H9 (cell line): ENCODE measurements at regions not wholly inside any gene's neighbourhood (a gene's known extent, or its start where the extent isn't known, plus 50 kb on each side); places are given as distances from the start of the nearest gene placed in this dataset.

Experiments
- DNase-seq: peaks from one replicate; pipeline ENCODE4 v3.0.0-alpha.2; 2017
- H2AFZ ChIP-seq: one replicate; pipeline ENCODE4 v1.6.1; 2013; ENCODE audit warnings: mild to moderate bottlenecking, low read length, control low read depth, moderate library complexity
- H2AK5ac ChIP-seq: 2 replicates; pipeline ENCODE4 v1.6.1; 2013; ENCODE audit warnings: low read length, control low read depth, mixed read lengths; ENCODE audit not compliant: insufficient read length
- H2BK120ac ChIP-seq: one replicate; pipeline ENCODE4 v1.6.1; 2013; ENCODE audit warnings: low read depth, mild to moderate bottlenecking, low read length, control low read depth, inconsistent platforms; ENCODE audit not compliant: poor library complexity, severe bottlenecking
- H2BK12ac ChIP-seq: 2 replicates; pipeline ENCODE4 v1.6.1; 2013; ENCODE audit warnings: low read length, control low read depth, mixed read lengths, low read depth; ENCODE audit not compliant: insufficient read length
- H2BK15ac ChIP-seq: 2 replicates; pipeline ENCODE4 v1.6.1; 2013; ENCODE audit warnings: low read depth, low read length, control low read depth
- H2BK20ac ChIP-seq: one replicate; pipeline ENCODE4 v1.6.1; 2013; ENCODE audit warnings: low read depth, mild to moderate bottlenecking, low read length, control low read depth, inconsistent platforms; ENCODE audit not compliant: poor library complexity, severe bottlenecking
- H2BK5ac ChIP-seq: 2 replicates; pipeline ENCODE4 v1.6.1; 2013; ENCODE audit warnings: low read length, control low read depth, mixed read lengths; ENCODE audit not compliant: insufficient read length
- H3K14ac ChIP-seq: 2 replicates; pipeline ENCODE4 v1.6.1; 2013; ENCODE audit warnings: low read length, control low read depth; ENCODE audit not compliant: insufficient read depth
- H3K18ac ChIP-seq: 2 replicates; pipeline ENCODE4 v1.6.1; 2013; ENCODE audit warnings: low read depth, mild to moderate bottlenecking, mixed read lengths, low read length, control low read depth; ENCODE audit not compliant: insufficient read length
- H3K23ac ChIP-seq: 2 replicates; pipeline ENCODE4 v1.6.1; 2013; ENCODE audit warnings: low read length, control low read depth, mixed read lengths, low read depth; ENCODE audit not compliant: insufficient read length
- H3K23me2 ChIP-seq: 2 replicates; pipeline ENCODE4 v1.6.1; 2013; ENCODE audit warnings: low read depth, mild to moderate bottlenecking, mixed read lengths, low read length, control low read depth; ENCODE audit not compliant: insufficient read length, poor library complexity, severe bottlenecking
- H3K27ac ChIP-seq: 2 replicates; pipeline ENCODE4 v1.5.1; 2013; ENCODE audit warnings: low read length, control low read depth, mixed read lengths, low read depth; ENCODE audit not compliant: insufficient read length
- H3K27me3 ChIP-seq: 2 replicates; pipeline ENCODE4 v1.6.1; 2013; ENCODE audit warnings: low read length, control low read depth, inconsistent platforms; ENCODE audit not compliant: insufficient read depth
- H3K4ac ChIP-seq: 2 replicates; pipeline ENCODE4 v1.6.1; 2013; ENCODE audit warnings: low read depth, mild to moderate bottlenecking, control low read depth, inconsistent platforms, low read length, moderate library complexity
- H3K4me1 ChIP-seq: 2 replicates; pipeline ENCODE4 v1.6.1; 2013; ENCODE audit warnings: low read length, control low read depth, inconsistent platforms; ENCODE audit not compliant: insufficient read depth
- H3K4me2 ChIP-seq: 2 replicates; pipeline ENCODE4 v1.6.1; 2013; ENCODE audit warnings: low read length, control low read depth, mixed read lengths; ENCODE audit not compliant: insufficient read length, insufficient read depth
- H3K56ac ChIP-seq: 2 replicates; pipeline ENCODE4 v1.6.1; 2013; ENCODE audit warnings: low read depth, mild to moderate bottlenecking, mixed read lengths, low read length, control low read depth; ENCODE audit not compliant: insufficient read length
- H3K79me1 ChIP-seq: 2 replicates; pipeline ENCODE4 v1.6.1; 2013; ENCODE audit warnings: low read depth, mild to moderate bottlenecking, moderate library complexity, low read length, control low read depth, inconsistent platforms; ENCODE audit not compliant: insufficient read depth, poor library complexity, severe bottlenecking
- H3K79me2 ChIP-seq: 2 replicates; pipeline ENCODE4 v1.6.1; 2013; ENCODE audit warnings: low read length, control low read depth, inconsistent platforms; ENCODE audit not compliant: insufficient read depth
- H3K9ac ChIP-seq: 2 replicates; pipeline ENCODE4 v1.6.1; 2013; ENCODE audit warnings: low read length, control low read depth, mixed read lengths; ENCODE audit not compliant: insufficient read length; ENCODE audit errors: extremely low read depth
- H3K9me3 ChIP-seq: one replicate; pipeline ENCODE4 v1.6.1; 2013; ENCODE audit warnings: low read depth, low read length, inconsistent platforms; ENCODE audit not compliant: control insufficient read depth
- H3T11ph ChIP-seq: one replicate; pipeline ENCODE4 v1.6.1; 2013; ENCODE audit warnings: mild to moderate bottlenecking, low read length, control low read depth, inconsistent platforms
- H4K20me1 ChIP-seq: one replicate; pipeline ENCODE4 v1.6.1; 2013; ENCODE audit not compliant: control insufficient read depth, insufficient read length, insufficient read depth
- H4K5ac ChIP-seq: 2 replicates; pipeline ENCODE4 v1.6.1; 2013; ENCODE audit warnings: low read depth, mild to moderate bottlenecking, mixed read lengths, low read length, control low read depth; ENCODE audit not compliant: insufficient read length
- H4K8ac ChIP-seq: replicated peaks from 2 replicates; pipeline ENCODE4 v1.6.1; 2013; ENCODE audit warnings: low read length, control low read depth, mixed read lengths, low read depth; ENCODE audit not compliant: insufficient read length
- H4K91ac ChIP-seq: 2 replicates; pipeline ENCODE4 v1.6.1; 2013; ENCODE audit warnings: low read depth, mild to moderate bottlenecking, moderate library complexity, mixed read lengths, low read length, control low read depth; ENCODE audit not compliant: insufficient read length
- H3K27ac Mint-ChIP-seq, 3 experiments: 2 replicates in 2 of 3; 3 replicates in 1 of 3; pipeline ENCODE4 v1.8.0; 2020 to 2021; ENCODE audit warnings: mixed read lengths in 3 of 3, mild to moderate bottlenecking in 1 of 3, moderate library complexity in 1 of 3
- H3K27me3 Mint-ChIP-seq: 2 replicates; pipeline ENCODE4 v1.8.0; 2021; ENCODE audit warnings: low read depth, mild to moderate bottlenecking, moderate library complexity, mixed read lengths
- H3K36me3 Mint-ChIP-seq, 3 experiments: 2 replicates in 2 of 3; 3 replicates in 1 of 3; pipeline ENCODE4 v1.8.0; 2020 to 2021; ENCODE audit warnings: low read depth in 3 of 3, mixed read lengths in 3 of 3; ENCODE audit not compliant: insufficient read depth in 1 of 3
- H3K4me1 Mint-ChIP-seq, 2 experiments: 2 replicates each; pipeline ENCODE4 v1.8.0; 2020; ENCODE audit warnings: mixed read lengths in 2 of 2
- H3K4me3 Mint-ChIP-seq, 2 experiments: 2 replicates in 1 of 2; 3 replicates in 1 of 2; pipeline ENCODE4 v1.8.0; 2020 to 2021; ENCODE audit warnings: mild to moderate bottlenecking in 2 of 2, mixed read lengths in 2 of 2, moderate library complexity in 1 of 2
- H3K9me3 Mint-ChIP-seq, 2 experiments: 2 replicates in 1 of 2; 3 replicates in 1 of 2; pipeline ENCODE4 v1.8.0; 2020; ENCODE audit warnings: mild to moderate bottlenecking in 2 of 2, mixed read lengths in 2 of 2, moderate library complexity in 1 of 2
- CTCF ChIP-seq: fragments of 200-600 bp; sonication (generic); conservative IDR thresholded peaks from 3 replicates; pipeline ENCODE4 v1.8.0; 2021; ENCODE audit warnings: antibody characterized with exemption, mild to moderate bottlenecking
- WGBS: extraction: QIAGEN DNeasy Blood & Tissue Kit; methylation state at CpG from one replicate; pipeline ENCODE4 v1.1.7; 2013; ENCODE audit warnings: missing lambda C conversion rate, low lambda C conversion rate, mixed read lengths; ENCODE audit not compliant: insufficient read length; ENCODE audit errors: extremely low coverage; 5-methylcytosine and 5-hydroxymethylcytosine counted together

DNA sequence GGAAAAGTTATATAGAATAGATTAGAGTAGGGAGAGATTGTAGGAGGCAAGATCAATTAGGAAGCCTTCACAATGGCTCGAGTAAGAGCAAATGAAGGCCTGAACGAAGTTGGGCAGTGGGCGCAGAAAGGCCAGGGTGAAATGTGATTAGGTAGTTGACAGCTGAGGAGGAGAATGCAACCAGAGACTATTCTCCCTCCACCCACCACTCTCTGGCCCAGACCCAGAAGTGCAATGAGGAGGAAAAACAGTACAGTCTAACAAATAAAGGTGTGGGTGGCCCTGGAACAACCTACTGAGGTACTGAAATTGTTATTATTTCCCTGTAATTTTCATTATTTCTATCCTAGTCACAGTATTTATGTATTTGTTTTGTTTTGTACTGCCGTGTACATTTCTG, 176.7 kb downstream of the SLC39A8 start:
- Histone ChIP-seq H3K18ac (no peak overlapping the region), H2BK15ac (no peak overlapping the region), H2AK5ac (no peak overlapping the region), H3K56ac (no peak overlapping the region), H4K20me1 (no peaks in the 10 kb centered on the region), H3K27ac (no peak overlapping the region), H4K91ac (no peak overlapping the region), H3T11ph (no peak overlapping the region), H3K4me2 (no peak overlapping the region), H3K4ac (no peak overlapping the region), H2BK120ac (no peak overlapping the region), H3K4me1 (no peaks in the 10 kb centered on the region; the same call in 1 of the 2 replicates), H4K5ac (no peak overlapping the region), H3K79me1 (no peaks in the 10 kb centered on the region), H3K79me2 (no peaks in the 10 kb centered on the region), H3K23me2 (no peaks in the 10 kb centered on the region), H3K9me3 (no peaks in the 10 kb centered on the region), H3K14ac (no peak overlapping the region), H2BK20ac (no peak overlapping the region), H2BK5ac (no peak overlapping the region), H2AFZ (no peak overlapping the region), H3K9ac (no peak overlapping the region), H2BK12ac (no peak overlapping the region), H4K8ac (no peak overlapping the region), H3K23ac (no peak overlapping the region), H3K27me3 (no peaks in the 10 kb centered on the region)
- no peak for DNase-seq
- H3K4me1 Mint-ChIP-seq, result peaks cover 7 to 10% of the 10 kb centered on the region in 2 experiments
- peaks cover 0 to 4% of the 10 kb centered on the region in 2 experiments; a peak in 1 of 5 replicates for H3K9me3 Mint-ChIP-seq
- H3K27ac Mint-ChIP-seq, result no peak overlapping the region; a peak in 1 of 7 replicates
- no peak for TF ChIP-seq CTCF
- H3K27me3 Mint-ChIP-seq, result no peaks in the 10 kb centered on the region
- no CpG with 5 or more reads among the region's 4 CpGs for WGBS
- H3K36me3 Mint-ChIP-seq, result peaks cover 0 to 5% (median 0%) of the 10 kb centered on the region in 3 experiments; a peak in 1 of 7 replicates
- no peak overlapping the region for H3K4me3 Mint-ChIP-seq
